ENCODE measurements at regions not wholly inside any gene's neighbourhood (a gene's known extent, or its start where the extent isn't known, plus 50 kb on each side); places are given as distances from the start of the nearest gene placed in this dataset.

DNA sequence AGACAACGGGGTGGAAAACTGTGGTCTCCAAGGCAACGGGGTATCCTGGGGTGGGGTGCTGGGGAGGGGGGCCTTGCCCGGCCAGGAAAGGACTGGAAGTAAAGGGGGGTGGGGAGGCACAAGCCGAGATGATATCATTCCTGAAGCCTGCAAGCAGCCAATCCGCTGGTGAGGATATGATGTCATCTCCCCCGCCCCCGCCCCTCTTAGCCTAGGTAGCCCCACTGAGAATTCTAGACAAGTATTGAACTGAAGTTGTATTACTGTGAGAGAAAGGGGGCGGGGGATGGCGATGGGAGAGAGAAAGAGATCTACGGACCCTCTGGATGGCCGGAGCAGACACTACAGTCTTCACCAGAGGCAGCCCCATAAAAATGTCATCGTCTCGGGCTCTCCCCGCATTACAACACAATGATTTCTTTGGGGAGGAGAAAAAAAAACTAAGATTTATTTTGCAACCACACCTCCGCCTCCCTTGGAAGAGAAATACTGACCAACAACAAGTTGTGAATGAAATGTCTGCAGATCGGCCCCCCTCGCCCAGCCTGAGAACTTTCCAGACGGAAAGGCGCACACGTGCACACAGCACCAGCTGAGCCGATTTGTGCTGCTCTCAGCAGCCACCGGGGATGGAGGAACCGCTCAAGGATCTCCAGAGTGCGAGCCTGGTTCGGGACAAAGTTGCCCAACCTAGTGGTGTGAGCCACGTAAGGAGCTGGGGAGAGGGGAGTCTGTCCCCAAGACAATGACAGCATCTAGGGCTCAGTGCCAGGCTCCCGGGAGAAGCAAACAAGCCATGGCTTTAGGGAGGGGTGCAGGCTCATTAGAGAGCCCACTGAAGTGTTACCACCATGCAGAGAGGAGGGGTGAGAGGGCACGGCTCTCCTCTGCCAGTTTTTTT is 222.1 kb downstream of the SOX9 start:
- Histone ChIP-seq H3K4me1 (ENCODE audit: control insufficient read depth, insufficient read depth, low read length) (peaks cover 7% of the 10 kb centered on the region), H3K27ac (ENCODE audit: low read depth, low read length) (no peak overlapping the region), H3K9ac (ENCODE audit: low read length) (no peak overlapping the region), H3K27me3 (ENCODE audit: control insufficient read depth, insufficient read depth, low read length) (no peaks in the 10 kb centered on the region), H3K36me3 (ENCODE audit: control insufficient read depth, insufficient read depth, low read length) (no peaks in the 10 kb centered on the region), H3K4me3 (ENCODE audit: low read length) (no peak overlapping the region)

DNA sequence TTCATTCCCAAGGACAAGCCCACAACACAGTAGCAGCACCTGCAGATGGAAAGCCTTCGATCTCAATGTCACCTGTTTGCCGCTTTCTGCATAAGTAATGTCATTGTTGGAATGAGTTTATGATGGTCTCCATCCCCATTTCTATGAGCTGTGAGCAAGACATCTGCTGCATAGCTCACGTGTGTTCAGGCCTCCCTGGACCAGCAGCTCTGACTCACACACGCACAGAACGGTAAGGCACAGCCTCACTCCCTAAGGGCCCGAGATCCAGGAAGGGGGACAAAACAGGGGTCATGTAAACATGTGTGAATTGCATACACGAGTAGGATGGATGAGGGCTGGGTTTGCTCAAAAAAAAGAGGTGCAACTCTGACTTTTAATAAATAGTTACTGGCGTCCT is 223.1 kb downstream of the SOX9 start:
- no peaks in the 10 kb centered on the region for H3K36me3 ChIP-seq (ENCODE audit: control insufficient read depth, insufficient read depth, low read length)

DNA sequence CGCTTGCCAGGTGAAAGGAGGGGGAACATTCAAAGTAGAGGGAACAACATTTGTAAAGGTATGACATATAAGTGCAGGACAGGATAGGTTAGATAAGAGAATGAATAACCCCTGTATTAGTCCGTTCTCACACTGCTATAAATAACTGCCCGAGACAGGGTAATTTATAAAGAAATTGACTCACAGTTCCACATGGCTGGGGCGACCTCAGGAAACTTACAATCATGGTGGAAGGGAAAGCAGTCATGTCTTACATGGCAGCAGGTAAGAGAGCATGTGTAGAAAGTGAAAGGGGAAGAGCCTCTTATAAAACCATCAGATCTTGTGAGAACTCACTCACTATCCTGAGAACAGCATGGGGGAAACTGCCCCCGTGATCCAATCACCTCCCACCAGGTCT is 223.8 kb downstream of the SOX9 start:
- Histone ChIP-seq H3K27ac (ENCODE audit: low read depth, low read length) (no peak overlapping the region), H3K27me3 (ENCODE audit: control insufficient read depth, insufficient read depth, low read length) (no peaks in the 10 kb centered on the region), H3K9ac (ENCODE audit: low read length) (no peak overlapping the region), H3K4me3 (ENCODE audit: low read length) (no peak overlapping the region), H3K4me1 (ENCODE audit: control insufficient read depth, insufficient read depth, low read length) (no peaks in the 10 kb centered on the region), H3K36me3 (ENCODE audit: control insufficient read depth, insufficient read depth, low read length) (no peaks in the 10 kb centered on the region)

More for the DNA sequence above, 223.1 kb downstream of the SOX9 start:
- H3K9ac ChIP-seq (ENCODE audit: low read length) = no peak overlapping the region
- H3K27ac ChIP-seq (ENCODE audit: low read depth, low read length) = no peak overlapping the region
- no peaks in the 10 kb centered on the region for H3K27me3 ChIP-seq (ENCODE audit: control insufficient read depth, insufficient read depth, low read length)
- no peak overlapping the region for H3K4me3 ChIP-seq (ENCODE audit: low read length)
- H3K4me1 ChIP-seq (ENCODE audit: control insufficient read depth, insufficient read depth, low read length) = peaks cover under 1% of the 10 kb centered on the region

DNA sequence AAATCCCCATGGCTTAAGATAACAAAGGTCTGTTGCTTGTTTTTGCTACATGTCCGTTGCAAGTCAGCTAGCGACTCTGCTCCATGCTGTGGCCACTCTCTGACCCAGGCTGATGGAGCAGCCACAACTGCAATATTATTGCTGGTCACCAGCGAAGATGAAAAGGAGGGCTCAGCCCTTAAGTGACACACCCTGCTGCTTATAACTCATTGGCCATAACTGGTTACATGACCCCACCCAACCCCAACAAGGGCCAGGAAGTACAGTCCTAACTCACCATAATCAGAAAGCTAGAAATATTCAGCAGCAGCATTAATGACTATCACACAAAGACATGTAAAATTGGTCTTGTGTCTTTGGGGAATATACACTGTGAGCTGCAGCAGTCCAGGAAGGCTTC is 224.3 kb downstream of the SOX9 start:
- H3K4me1 ChIP-seq (ENCODE audit: control insufficient read depth, insufficient read depth, low read length) = no peaks in the 10 kb centered on the region
- H3K27ac ChIP-seq (ENCODE audit: low read depth, low read length) = no peak overlapping the region
- no peak overlapping the region for H3K4me3 ChIP-seq (ENCODE audit: low read length)
- no peak overlapping the region for H3K9ac ChIP-seq (ENCODE audit: low read length)
- no peaks in the 10 kb centered on the region for H3K27me3 ChIP-seq (ENCODE audit: control insufficient read depth, insufficient read depth, low read length)
- H3K36me3 ChIP-seq (ENCODE audit: control insufficient read depth, insufficient read depth, low read length) = no peaks in the 10 kb centered on the region

DNA sequence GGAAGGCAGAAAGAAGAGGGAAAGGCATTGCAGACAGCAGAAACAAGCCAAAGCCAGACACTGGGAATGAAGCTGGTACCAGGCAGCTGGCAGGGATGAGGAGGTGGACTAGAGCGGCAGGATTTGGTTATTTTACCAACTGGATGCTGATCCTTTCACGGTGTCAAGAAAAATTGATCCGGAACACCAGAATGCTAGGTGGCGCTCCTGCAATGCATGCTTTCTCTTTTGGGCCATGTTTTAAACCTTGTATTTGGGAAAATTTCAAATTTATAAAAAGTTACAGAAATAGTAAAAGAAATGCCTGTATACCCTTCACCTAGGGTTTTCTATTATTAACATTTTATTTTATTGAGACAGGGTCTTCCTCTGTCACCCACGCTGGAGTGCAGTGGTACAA is 224.7 kb downstream of the SOX9 start:
- no peak overlapping the region for H3K27ac ChIP-seq (ENCODE audit: low read depth, low read length)
- no peaks in the 10 kb centered on the region for H3K27me3 ChIP-seq (ENCODE audit: control insufficient read depth, insufficient read depth, low read length)

DNA sequence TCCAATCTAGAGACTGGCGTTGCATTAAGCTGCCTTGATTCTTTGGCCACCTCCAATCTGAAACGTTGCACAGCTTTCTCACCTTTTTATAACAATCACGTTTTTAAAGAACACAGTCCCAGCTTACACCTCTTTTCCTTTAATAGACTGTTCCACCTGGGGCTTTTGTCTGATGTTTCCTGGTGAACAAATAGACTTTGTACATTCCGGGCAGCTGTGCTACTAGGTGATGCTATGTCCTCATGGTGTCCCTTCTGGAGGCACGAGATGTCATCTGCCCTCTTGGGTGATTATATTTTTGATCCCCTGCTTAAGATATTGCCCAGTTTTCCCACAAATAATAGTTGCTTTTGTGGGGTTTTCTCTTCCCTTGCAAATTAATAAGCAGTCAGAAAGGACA is 225.5 kb downstream of the SOX9 start:
- no peaks in the 10 kb centered on the region for H3K4me1 ChIP-seq (ENCODE audit: control insufficient read depth, insufficient read depth, low read length)
- no peaks in the 10 kb centered on the region for H3K36me3 ChIP-seq (ENCODE audit: control insufficient read depth, insufficient read depth, low read length)
- no peak overlapping the region for H3K4me3 ChIP-seq (ENCODE audit: low read length)
- no peak overlapping the region for H3K27ac ChIP-seq (ENCODE audit: low read depth, low read length)
- no peaks in the 10 kb centered on the region for H3K27me3 ChIP-seq (ENCODE audit: control insufficient read depth, insufficient read depth, low read length)
- H3K9ac ChIP-seq (ENCODE audit: low read length) = no peak overlapping the region

More for the DNA sequence above, 224.7 kb downstream of the SOX9 start:
- Histone ChIP-seq H3K4me1 (ENCODE audit: control insufficient read depth, insufficient read depth, low read length) (no peaks in the 10 kb centered on the region), H3K9ac (ENCODE audit: low read length) (no peak overlapping the region), H3K4me3 (ENCODE audit: low read length) (no peak overlapping the region), H3K36me3 (ENCODE audit: control insufficient read depth, insufficient read depth, low read length) (no peaks in the 10 kb centered on the region)

DNA sequence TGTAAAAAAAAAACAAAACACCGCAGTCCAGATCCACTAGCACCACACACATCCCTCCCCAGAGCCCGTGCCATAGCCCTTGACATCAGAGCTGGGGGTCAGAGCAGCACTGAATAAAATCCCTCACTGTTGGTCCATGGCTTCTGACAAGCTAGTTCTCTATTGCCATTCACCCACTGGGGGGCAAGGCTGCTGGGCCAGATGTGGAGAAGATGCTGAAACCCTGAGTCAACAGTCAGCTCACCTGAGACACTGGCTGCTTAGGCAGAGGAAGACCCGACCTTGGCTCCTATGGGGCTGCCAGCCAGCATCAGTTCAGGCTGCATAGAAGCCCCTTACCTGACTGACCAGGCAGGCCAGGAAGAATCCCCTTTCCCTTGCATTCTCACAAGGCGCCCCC is 228.2 kb downstream of the SOX9 start:
- no peaks in the 10 kb centered on the region for H3K4me1 ChIP-seq (ENCODE audit: control insufficient read depth, insufficient read depth, low read length)
- no peaks in the 10 kb centered on the region for H3K27me3 ChIP-seq (ENCODE audit: control insufficient read depth, insufficient read depth, low read length)
- no peak overlapping the region for H3K27ac ChIP-seq (ENCODE audit: low read depth, low read length)
- no peak overlapping the region for H3K4me3 ChIP-seq (ENCODE audit: low read length)
- no peaks in the 10 kb centered on the region for H3K36me3 ChIP-seq (ENCODE audit: control insufficient read depth, insufficient read depth, low read length)
- no peak overlapping the region for H3K9ac ChIP-seq (ENCODE audit: low read length)

DNA sequence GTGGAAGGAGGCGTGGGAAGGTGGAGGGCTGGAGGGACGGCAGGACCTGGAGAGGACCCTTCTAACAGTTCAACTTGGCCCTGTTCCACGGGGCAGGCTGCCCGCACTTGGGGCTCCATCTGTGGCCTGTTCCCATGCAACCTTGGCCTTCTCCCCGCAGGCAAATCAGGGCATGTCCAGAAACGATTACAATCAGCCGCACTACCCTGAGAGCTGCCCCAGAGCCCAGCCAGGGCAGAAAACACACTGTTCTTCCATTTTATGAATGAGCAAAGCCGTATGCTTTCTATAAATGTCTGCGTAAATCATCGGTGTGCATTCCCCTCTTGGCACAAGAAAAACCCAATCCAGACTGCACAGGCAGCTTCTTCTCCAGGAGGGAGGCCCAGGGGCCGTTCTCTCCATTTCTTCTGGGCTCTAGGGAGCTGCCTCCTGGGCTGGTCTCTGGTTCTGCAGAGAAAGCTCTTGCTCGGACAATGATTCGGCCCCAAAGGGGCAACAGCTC is 228.7 kb downstream of the SOX9 start:
- no peaks in the 10 kb centered on the region for H3K27me3 ChIP-seq (ENCODE audit: control insufficient read depth, insufficient read depth, low read length)
- no peak overlapping the region for H3K4me3 ChIP-seq (ENCODE audit: low read length)
- no peaks in the 10 kb centered on the region for H3K4me1 ChIP-seq (ENCODE audit: control insufficient read depth, insufficient read depth, low read length)
- no peak overlapping the region for H3K9ac ChIP-seq (ENCODE audit: low read length)
- no peaks in the 10 kb centered on the region for H3K36me3 ChIP-seq (ENCODE audit: control insufficient read depth, insufficient read depth, low read length)
- no peak overlapping the region for H3K27ac ChIP-seq (ENCODE audit: low read depth, low read length)

DNA sequence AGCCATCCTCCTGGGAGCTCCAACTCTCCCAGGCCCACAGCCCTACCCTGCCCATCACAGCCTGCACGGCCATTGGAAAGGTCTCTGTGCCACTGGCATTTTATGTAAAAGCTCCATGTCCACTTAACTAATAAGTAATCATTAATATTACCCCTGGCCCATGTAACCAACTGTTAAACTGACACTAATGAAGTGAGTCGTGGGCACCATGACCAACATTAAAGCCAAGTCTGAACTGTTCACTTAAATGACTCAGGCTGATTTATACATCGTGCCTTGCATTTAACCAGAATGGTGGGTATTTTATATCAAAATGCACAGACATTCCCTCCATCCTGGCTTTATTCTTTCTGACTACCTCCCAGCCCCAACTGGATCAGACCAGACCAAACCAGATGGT is 229.3 kb downstream of the SOX9 start:
- Histone ChIP-seq H3K27ac (ENCODE audit: low read depth, low read length) (no peak overlapping the region), H3K4me3 (ENCODE audit: low read length) (no peak overlapping the region), H3K27me3 (ENCODE audit: control insufficient read depth, insufficient read depth, low read length) (no peaks in the 10 kb centered on the region), H3K9ac (ENCODE audit: low read length) (no peak overlapping the region), H3K36me3 (ENCODE audit: control insufficient read depth, insufficient read depth, low read length) (no peaks in the 10 kb centered on the region), H3K4me1 (ENCODE audit: control insufficient read depth, insufficient read depth, low read length) (no peaks in the 10 kb centered on the region)

DNA sequence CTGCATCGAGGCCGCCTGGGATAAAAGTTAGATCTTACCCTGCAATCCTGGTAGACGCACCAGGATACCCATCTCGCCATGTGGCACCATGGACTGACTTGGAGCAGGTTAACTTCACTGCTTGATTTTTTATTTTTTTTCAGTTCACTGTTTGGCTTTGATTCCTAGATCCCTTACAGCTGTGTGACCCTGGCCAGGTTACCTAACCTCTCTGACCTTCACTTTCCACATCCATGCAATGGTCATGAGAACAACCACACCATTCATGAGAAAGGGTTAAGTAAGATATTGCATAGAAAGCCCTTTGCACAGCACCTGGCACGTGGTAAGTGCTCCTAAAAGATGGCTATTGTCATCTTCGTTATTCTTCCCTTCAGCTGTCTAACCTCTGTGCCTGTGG is 230.5 kb downstream of the SOX9 start:
- H3K4me1 ChIP-seq (ENCODE audit: control insufficient read depth, insufficient read depth, low read length) = no peaks in the 10 kb centered on the region
- H3K27me3 ChIP-seq (ENCODE audit: control insufficient read depth, insufficient read depth, low read length) = no peaks in the 10 kb centered on the region
- no peak overlapping the region for H3K27ac ChIP-seq (ENCODE audit: low read depth, low read length)
- no peak overlapping the region for H3K4me3 ChIP-seq (ENCODE audit: low read length)
- no peaks in the 10 kb centered on the region for H3K36me3 ChIP-seq (ENCODE audit: control insufficient read depth, insufficient read depth, low read length)
- H3K9ac ChIP-seq (ENCODE audit: low read length) = no peak overlapping the region

DNA sequence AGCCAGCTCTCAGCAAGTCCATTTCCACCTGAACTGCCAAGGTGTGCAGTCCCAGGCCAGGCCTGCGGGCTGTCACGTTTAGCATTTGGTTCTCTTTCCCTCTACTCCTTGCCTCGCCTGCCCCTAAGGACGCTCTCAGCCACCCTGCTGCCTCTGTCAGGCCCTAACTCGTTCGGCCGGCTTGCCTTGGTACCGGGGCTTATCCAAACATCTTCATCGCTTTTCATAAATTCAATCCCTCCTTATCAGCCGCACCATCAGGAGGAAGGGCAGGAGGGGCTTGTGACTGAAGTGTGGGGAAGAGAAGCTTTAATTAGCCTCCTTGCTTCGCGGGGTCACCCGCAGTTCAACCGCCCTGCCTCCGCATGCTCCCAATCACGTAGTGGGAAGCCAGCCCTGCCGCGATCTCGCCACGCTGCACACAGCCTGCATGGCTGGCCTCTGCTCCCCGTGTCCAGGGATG is 231.1 kb downstream of the SOX9 start:
- Histone ChIP-seq H3K27me3 (ENCODE audit: control insufficient read depth, insufficient read depth, low read length) (no peaks in the 10 kb centered on the region), H3K4me3 (ENCODE audit: low read length) (no peak overlapping the region), H3K4me1 (ENCODE audit: control insufficient read depth, insufficient read depth, low read length) (no peaks in the 10 kb centered on the region), H3K27ac (ENCODE audit: low read depth, low read length) (no peak overlapping the region), H3K9ac (ENCODE audit: low read length) (no peak overlapping the region), H3K36me3 (ENCODE audit: control insufficient read depth, insufficient read depth, low read length) (no peaks in the 10 kb centered on the region)

DNA sequence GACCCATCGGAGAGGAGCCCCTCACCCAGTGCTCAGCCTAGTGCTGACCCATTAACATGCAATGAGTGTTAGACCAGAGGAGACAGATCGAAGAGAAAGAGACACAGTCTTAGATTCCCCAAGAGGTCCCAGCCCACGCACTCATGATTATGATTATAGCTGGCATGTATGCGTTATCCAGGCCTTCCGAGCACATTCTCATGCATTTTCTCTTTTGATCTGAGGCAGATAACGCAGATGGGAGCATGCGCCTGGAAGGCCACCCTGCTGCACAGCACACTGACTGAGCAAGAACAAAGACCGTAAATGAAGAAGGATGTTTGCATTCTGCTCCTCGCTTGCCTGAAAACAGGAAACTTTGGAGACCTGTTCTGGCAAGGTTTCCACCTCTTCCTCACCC is 232.7 kb downstream of the SOX9 start:
- Histone ChIP-seq H3K36me3 (ENCODE audit: control insufficient read depth, insufficient read depth, low read length) (no peaks in the 10 kb centered on the region), H3K4me1 (ENCODE audit: control insufficient read depth, insufficient read depth, low read length) (no peaks in the 10 kb centered on the region), H3K4me3 (ENCODE audit: low read length) (no peak overlapping the region), H3K9ac (ENCODE audit: low read length) (no peak overlapping the region), H3K27me3 (ENCODE audit: control insufficient read depth, insufficient read depth, low read length) (no peaks in the 10 kb centered on the region), H3K27ac (ENCODE audit: low read depth, low read length) (no peak overlapping the region)

DNA sequence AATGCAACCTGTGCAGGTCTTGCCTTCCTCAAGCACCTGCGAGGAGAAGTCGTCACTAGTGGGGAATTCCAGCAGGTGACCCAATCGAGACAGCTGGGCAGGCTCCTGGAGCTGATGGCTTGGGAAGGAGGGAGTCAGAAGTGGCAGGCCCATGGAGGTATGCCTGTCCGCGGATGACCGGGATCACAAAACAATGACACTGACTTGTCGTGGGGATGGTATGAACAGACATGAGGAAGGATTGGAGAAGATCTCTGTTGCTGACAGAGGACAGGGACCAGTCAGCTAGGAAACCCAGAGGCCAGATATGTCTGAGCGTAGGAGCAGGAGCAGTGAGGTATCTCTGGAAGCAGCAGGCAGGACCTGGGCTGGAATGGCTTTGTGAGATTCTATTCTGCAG is 233.3 kb downstream of the SOX9 start:
- no peak overlapping the region for H3K9ac ChIP-seq (ENCODE audit: low read length)
- H3K27me3 ChIP-seq (ENCODE audit: control insufficient read depth, insufficient read depth, low read length) = no peaks in the 10 kb centered on the region
- no peaks in the 10 kb centered on the region for H3K36me3 ChIP-seq (ENCODE audit: control insufficient read depth, insufficient read depth, low read length)
- H3K27ac ChIP-seq (ENCODE audit: low read depth, low read length) = no peak overlapping the region
- H3K4me3 ChIP-seq (ENCODE audit: low read length) = no peak overlapping the region
- no peaks in the 10 kb centered on the region for H3K4me1 ChIP-seq (ENCODE audit: control insufficient read depth, insufficient read depth, low read length)

Data from rectal smooth muscle tissue (tissue), 1 donor.